HepG2 (cell line): ENCODE measurements at regions not wholly inside any gene's neighbourhood (a gene's known extent, or its start where the extent isn't known, plus 50 kb on each side); places are given as distances from the start of the nearest gene placed in this dataset.

ENCODE experiments used
- FLYWCH1 ChIP-seq: sonication (generic); formaldehyde crosslinking; IDR thresholded peaks from 2 replicates; pipeline ENCODE4 v1.8.1; 2023; ENCODE audit warnings: mild to moderate bottlenecking, missing genetic modification reagents
- KDM5B ChIP-seq: sonication (generic); formaldehyde crosslinking; IDR thresholded peaks from 2 replicates; pipeline ENCODE4 v1.4.0; 2020; ENCODE audit warnings: missing genetic modification reagents, mild to moderate bottlenecking, borderline replicate concordance
- NKX3-1 ChIP-seq: sonication (generic); formaldehyde crosslinking; IDR thresholded peaks from 2 replicates; pipeline ENCODE4 v1.5.0; 2020; ENCODE audit warnings: missing genetic modification reagents
- ZFP1 ChIP-seq: IDR thresholded peaks from 2 replicates; pipeline ENCODE4 v1.6.1; 2016
- ZNF30 ChIP-seq: sonication (generic); formaldehyde crosslinking; IDR thresholded peaks from 2 replicates; pipeline ENCODE4 v1.5.0; 2020; ENCODE audit warnings: mild to moderate bottlenecking, missing genetic modification reagents
- TF ChIP-seq, protein P1 (sequence below): sonication (generic); formaldehyde crosslinking; IDR thresholded peaks from 2 replicates; pipeline ENCODE4 v1.4.0; 2020; ENCODE audit warnings: mild to moderate bottlenecking, missing genetic modification reagents
- TF ChIP-seq, protein P2 (sequence below): sonication (generic); formaldehyde crosslinking; conservative IDR thresholded peaks from 2 replicates; pipeline ENCODE4 v1.4.0; 2020; ENCODE audit warnings: missing genetic modification reagents
- TF ChIP-seq, protein P3 (sequence below): sonication (generic); formaldehyde crosslinking; IDR thresholded peaks from one replicate; pipeline ENCODE4 v1.5.1; 2020; ENCODE audit warnings: mild to moderate bottlenecking, missing genetic modification reagents; ENCODE audit errors: not compliant biosample characterization
- TF ChIP-seq, protein P4 (sequence below): sonication (generic); formaldehyde crosslinking; conservative IDR thresholded peaks from 2 replicates; pipeline ENCODE4 v1.8.0; 2022; ENCODE audit warnings: low read depth, missing genetic modification reagents
- TF ChIP-seq, protein P5 (sequence below): sonication (generic); formaldehyde crosslinking; IDR thresholded peaks from 2 replicates; pipeline ENCODE4 v1.5.1; 2020; ENCODE audit warnings: mild to moderate bottlenecking, missing genetic modification reagents, moderate library complexity
- TF ChIP-seq, protein P6 (sequence below): sonication (generic); formaldehyde crosslinking; IDR thresholded peaks from 2 replicates; pipeline ENCODE4 v1.4.0; 2020; ENCODE audit warnings: missing genetic modification reagents
- TF ChIP-seq, protein P7 (sequence below): sonication (generic); formaldehyde crosslinking; IDR thresholded peaks from 2 replicates; pipeline ENCODE4 v1.8.1; 2022; ENCODE audit warnings: mild to moderate bottlenecking, missing genetic modification reagents

DNA sequence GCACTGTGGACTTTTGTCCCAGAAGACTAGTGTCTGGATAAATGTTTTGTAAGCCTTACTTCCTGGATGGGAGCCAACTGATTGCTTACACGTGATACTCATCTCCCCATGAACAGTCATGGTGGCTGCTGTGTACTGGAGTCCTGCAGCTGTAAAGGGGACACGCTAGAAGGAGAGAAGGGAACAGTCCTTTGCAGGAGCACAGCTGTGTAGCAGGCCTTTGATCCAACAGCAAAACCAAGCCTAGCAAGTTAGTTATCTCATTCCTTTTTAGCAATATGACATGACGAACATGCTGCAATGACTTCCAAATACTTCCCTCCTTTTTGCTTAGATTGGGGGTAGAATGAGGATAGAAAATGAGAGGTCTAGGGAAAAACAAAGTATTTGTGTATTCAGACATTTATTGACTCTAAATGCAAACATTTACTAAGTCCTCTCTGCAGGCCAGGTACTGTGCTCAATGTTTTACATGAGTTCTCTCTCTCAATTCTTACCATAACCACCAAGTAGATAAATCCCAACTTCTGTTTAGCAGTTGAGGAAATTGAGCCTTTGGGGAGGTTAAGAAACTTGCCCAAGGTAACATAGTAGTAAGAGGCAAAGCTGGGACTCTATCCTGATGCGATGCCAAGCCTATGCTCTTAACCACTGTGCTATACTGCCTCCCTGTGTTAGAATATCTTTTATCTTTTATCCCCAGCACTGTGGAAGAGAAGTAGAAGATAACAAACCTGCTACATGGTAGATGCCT is 55.4 kb upstream of the CD28 start (continued):
- TF ChIP-seq, protein P1, sequence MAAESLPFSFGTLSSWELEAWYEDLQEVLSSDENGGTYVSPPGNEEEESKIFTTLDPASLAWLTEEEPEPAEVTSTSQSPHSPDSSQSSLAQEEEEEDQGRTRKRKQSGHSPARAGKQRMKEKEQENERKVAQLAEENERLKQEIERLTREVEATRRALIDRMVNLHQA (CRISPR knock-in tag), result no peak
- TF ChIP-seq, protein P2, sequence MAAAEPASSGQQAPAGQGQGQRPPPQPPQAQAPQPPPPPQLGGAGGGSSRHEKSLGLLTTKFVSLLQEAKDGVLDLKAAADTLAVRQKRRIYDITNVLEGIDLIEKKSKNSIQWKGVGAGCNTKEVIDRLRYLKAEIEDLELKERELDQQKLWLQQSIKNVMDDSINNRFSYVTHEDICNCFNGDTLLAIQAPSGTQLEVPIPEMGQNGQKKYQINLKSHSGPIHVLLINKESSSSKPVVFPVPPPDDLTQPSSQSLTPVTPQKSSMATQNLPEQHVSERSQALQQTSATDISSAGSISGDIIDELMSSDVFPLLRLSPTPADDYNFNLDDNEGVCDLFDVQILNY, result no peak
- TF ChIP-seq FLYWCH1 (CRISPR knock-in tag), result no peak
- TF ChIP-seq, protein P3, sequence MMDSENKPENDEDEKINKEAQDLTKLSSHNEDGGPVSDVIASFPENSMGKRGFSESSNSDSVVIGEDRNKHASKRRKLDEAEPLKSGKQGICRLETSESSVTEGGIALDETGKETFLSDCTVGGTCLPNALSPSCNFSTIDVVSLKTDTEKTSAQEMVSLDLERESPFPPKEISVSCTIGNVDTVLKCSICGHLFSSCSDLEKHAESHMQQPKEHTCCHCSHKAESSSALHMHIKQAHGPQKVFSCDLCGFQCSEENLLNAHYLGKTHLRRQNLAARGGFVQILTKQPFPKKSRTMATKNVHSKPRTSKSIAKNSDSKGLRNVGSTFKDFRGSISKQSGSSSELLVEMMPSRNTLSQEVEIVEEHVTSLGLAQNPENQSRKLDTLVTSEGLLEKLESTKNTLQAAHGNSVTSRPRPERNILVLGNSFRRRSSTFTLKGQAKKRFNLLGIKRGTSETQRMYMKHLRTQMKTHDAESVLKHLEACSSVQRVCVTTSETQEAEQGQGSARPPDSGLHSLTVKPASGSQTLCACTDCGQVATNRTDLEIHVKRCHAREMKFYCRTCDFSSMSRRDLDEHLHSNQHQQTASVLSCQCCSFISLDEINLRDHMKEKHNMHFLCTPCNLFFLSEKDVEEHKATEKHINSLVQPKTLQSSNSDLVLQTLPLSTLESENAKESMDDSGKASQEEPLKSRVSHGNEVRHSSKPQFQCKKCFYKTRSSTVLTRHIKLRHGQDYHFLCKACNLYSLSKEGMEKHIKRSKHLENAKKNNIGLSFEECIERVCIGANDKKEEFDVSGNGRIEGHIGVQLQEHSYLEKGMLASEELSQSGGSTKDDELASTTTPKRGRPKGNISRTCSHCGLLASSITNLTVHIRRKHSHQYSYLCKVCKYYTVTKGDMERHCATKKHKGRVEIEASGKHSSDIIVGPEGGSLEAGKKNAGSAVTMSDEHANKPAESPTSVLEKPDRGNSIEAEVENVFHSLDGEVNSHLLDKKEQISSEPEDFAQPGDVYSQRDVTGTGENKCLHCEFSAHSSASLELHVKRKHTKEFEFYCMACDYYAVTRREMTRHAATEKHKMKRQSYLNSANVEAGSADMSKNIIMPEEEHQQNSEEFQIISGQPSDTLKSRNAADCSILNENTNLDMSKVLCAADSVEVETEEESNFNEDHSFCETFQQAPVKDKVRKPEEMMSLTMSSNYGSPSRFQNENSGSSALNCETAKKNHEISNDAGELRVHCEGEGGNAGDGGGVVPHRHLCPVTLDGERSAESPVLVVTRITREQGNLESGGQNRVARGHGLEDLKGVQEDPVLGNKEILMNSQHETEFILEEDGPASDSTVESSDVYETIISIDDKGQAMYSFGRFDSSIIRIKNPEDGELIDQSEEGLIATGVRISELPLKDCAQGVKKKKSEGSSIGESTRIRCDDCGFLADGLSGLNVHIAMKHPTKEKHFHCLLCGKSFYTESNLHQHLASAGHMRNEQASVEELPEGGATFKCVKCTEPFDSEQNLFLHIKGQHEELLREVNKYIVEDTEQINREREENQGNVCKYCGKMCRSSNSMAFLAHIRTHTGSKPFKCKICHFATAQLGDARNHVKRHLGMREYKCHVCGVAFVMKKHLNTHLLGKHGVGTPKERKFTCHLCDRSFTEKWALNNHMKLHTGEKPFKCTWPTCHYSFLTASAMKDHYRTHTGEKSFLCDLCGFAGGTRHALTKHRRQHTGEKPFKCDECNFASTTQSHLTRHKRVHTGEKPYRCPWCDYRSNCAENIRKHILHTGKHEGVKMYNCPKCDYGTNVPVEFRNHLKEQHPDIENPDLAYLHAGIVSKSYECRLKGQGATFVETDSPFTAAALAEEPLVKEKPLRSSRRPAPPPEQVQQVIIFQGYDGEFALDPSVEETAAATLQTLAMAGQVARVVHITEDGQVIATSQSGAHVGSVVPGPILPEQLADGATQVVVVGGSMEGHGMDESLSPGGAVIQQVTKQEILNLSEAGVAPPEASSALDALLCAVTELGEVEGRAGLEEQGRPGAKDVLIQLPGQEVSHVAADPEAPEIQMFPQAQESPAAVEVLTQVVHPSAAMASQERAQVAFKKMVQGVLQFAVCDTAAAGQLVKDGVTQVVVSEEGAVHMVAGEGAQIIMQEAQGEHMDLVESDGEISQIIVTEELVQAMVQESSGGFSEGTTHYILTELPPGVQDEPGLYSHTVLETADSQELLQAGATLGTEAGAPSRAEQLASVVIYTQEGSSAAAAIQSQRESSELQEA, result no peak
- TF ChIP-seq, protein P4, sequence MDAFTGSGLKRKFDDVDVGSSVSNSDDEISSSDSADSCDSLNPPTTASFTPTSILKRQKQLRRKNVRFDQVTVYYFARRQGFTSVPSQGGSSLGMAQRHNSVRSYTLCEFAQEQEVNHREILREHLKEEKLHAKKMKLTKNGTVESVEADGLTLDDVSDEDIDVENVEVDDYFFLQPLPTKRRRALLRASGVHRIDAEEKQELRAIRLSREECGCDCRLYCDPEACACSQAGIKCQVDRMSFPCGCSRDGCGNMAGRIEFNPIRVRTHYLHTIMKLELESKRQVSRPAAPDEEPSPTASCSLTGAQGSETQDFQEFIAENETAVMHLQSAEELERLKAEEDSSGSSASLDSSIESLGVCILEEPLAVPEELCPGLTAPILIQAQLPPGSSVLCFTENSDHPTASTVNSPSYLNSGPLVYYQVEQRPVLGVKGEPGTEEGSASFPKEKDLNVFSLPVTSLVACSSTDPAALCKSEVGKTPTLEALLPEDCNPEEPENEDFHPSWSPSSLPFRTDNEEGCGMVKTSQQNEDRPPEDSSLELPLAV (CRISPR knock-in tag), result no peak
- peak; percentile 50; the same call in 1 of the 2 replicates for TF ChIP-seq ZFP1
- TF ChIP-seq KDM5B (CRISPR knock-in tag), result no peak
- TF ChIP-seq NKX3-1 (CRISPR knock-in tag), result no peak; the same call in 1 of the 2 replicates
- TF ChIP-seq, protein P5, sequence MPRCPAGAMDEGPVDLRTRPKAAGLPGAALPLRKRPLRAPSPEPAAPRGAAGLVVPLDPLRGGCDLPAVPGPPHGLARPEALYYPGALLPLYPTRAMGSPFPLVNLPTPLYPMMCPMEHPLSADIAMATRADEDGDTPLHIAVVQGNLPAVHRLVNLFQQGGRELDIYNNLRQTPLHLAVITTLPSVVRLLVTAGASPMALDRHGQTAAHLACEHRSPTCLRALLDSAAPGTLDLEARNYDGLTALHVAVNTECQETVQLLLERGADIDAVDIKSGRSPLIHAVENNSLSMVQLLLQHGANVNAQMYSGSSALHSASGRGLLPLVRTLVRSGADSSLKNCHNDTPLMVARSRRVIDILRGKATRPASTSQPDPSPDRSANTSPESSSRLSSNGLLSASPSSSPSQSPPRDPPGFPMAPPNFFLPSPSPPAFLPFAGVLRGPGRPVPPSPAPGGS, result no peak
- TF ChIP-seq ZNF30, result no peak
- TF ChIP-seq, protein P6, sequence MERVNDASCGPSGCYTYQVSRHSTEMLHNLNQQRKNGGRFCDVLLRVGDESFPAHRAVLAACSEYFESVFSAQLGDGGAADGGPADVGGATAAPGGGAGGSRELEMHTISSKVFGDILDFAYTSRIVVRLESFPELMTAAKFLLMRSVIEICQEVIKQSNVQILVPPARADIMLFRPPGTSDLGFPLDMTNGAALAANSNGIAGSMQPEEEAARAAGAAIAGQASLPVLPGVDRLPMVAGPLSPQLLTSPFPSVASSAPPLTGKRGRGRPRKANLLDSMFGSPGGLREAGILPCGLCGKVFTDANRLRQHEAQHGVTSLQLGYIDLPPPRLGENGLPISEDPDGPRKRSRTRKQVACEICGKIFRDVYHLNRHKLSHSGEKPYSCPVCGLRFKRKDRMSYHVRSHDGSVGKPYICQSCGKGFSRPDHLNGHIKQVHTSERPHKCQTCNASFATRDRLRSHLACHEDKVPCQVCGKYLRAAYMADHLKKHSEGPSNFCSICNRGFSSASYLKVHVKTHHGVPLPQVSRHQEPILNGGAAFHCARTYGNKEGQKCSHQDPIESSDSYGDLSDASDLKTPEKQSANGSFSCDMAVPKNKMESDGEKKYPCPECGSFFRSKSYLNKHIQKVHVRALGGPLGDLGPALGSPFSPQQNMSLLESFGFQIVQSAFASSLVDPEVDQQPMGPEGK (CRISPR knock-in tag), result peak; percentile 61; the same call in 1 of the 2 replicates
- TF ChIP-seq, protein P7, sequence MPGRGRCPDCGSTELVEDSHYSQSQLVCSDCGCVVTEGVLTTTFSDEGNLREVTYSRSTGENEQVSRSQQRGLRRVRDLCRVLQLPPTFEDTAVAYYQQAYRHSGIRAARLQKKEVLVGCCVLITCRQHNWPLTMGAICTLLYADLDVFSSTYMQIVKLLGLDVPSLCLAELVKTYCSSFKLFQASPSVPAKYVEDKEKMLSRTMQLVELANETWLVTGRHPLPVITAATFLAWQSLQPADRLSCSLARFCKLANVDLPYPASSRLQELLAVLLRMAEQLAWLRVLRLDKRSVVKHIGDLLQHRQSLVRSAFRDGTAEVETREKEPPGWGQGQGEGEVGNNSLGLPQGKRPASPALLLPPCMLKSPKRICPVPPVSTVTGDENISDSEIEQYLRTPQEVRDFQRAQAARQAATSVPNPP (CRISPR knock-in tag), result no peak
